ENCODE measurements at regions not wholly inside any gene's neighbourhood (a gene's known extent, or its start where the extent isn't known, plus 50 kb on each side); places are given as distances from the start of the nearest gene placed in this dataset.

GRCh38 chr4:79248610-79249009 lies 77.3 kb downstream of the NAA11 start:
- TF ChIP-seq CTCF (IDR thresholded peaks at IDR 0.05) (no peak), REST (IDR thresholded peaks at IDR 0.05; ENCODE audit: insufficient read depth in 1 of 2, low read depth in 2 of 2, low read length in 1 of 2) (no peak), POLR2AphosphoS5 (IDR thresholded peaks at IDR 0.05; ENCODE audit: low read depth, low read length) (no peak), SIN3A (IDR thresholded peaks at IDR 0.05; ENCODE audit: borderline replicate concordance, insufficient read depth, low read depth, low read length) (no peak)

Data from Panc1 (cell line).